Testis (tissue), 2 donors: ENCODE measurements at regions not wholly inside any gene's neighbourhood (a gene's known extent, or its start where the extent isn't known, plus 50 kb on each side); places are given as distances from the start of the nearest gene placed in this dataset.

Experiments used
- CTCF ChIP-seq, 3 experiments: fragments of 450-650 bp in 2 of 3; fragments of 200-600 bp in 1 of 3; sonication (generic) in 1 of 3; IDR thresholded peaks; one replicate each; pipeline ENCODE4 v1.5.1; 2016 to 2019; ENCODE audit warnings: antibody characterized with exemption in 3 of 3, mild to moderate bottlenecking in 2 of 3, moderate library complexity in 1 of 3
- POLR2A ChIP-seq: fragments of 450-650 bp; IDR thresholded peaks from one replicate; pipeline ENCODE4 v1.6.1; 2017; ENCODE audit warnings: antibody characterized with exemption, mild to moderate bottlenecking, moderate library complexity

GRCh38 chr12:90827567-90827966 is 127.4 kb downstream of the CCER1 start:
- no peak for TF ChIP-seq CTCF (IDR thresholded peaks at IDR 0.05)
- TF ChIP-seq POLR2A, result no peak
